HEK293T (cell line): ENCODE measurements at regions not wholly inside any gene's neighbourhood (a gene's known extent, or its start where the extent isn't known, plus 50 kb on each side); places are given as distances from the start of the nearest gene placed in this dataset.
"Not testable (repeated sequence)": the region's sequence is repeated elsewhere in the genome, so short reads cannot be mapped to it uniquely, and the experiment has no call there.

Source experiments
- CTCF ChIA-PET: fragments of 350-600 bp; formaldehyde crosslinking; extraction: SDS; loops from one replicate; lab custom pipeline; 2021; ENCODE audit warnings: antibody characterized with exemption, inconsistent platforms; lab: Yijun Ruan, JAX
- POLR2A ChIA-PET: fragments of 350-600 bp; formaldehyde crosslinking; extraction: SDS; loops from one replicate; lab custom pipeline; 2020; ENCODE audit warnings: antibody characterized with exemption, inconsistent platforms; lab: Yijun Ruan, JAX
- DNase-seq: peaks from one replicate; pipeline ENCODE4 v3.0.0; 2012; ENCODE audit warnings: mixed read lengths; ENCODE audit errors: extremely low spot score
- ARNT ChIP-seq: fragments of 450-650 bp; IDR thresholded peaks from 2 replicates; pipeline ENCODE4 v1.6.1; 2017; ENCODE audit warnings: mild to moderate bottlenecking
- BHLHE40 ChIP-seq: fragments of 450-650 bp; IDR thresholded peaks from 2 replicates; pipeline ENCODE4 v1.6.1; 2016; ENCODE audit warnings: mild to moderate bottlenecking, moderate library complexity, borderline replicate concordance
- CTBP1 ChIP-seq: fragments of 450-650 bp; IDR thresholded peaks from 2 replicates; pipeline ENCODE4 v1.6.1; 2016; ENCODE audit warnings: borderline replicate concordance
- ELF4 ChIP-seq: fragments of 450-650 bp; IDR thresholded peaks from 2 replicates; pipeline ENCODE4 v1.6.1; 2017; ENCODE audit warnings: antibody characterized with exemption
- FOXA1 ChIP-seq: fragments of 450-650 bp; IDR thresholded peaks from 2 replicates; pipeline ENCODE4 v1.6.1; 2016; ENCODE audit warnings: mild to moderate bottlenecking
- FOXK2 ChIP-seq: fragments of 450-650 bp; IDR thresholded peaks from 2 replicates; pipeline ENCODE4 v1.6.1; 2016; ENCODE audit warnings: mild to moderate bottlenecking
- FOXM1 ChIP-seq: fragments of 450-650 bp; IDR thresholded peaks from 2 replicates; pipeline ENCODE4 v1.6.1; 2017; ENCODE audit warnings: mild to moderate bottlenecking, borderline replicate concordance
- HDGF ChIP-seq: fragments of 450-650 bp; IDR thresholded peaks from 2 replicates; pipeline ENCODE4 v1.6.1; 2017; ENCODE audit warnings: antibody characterized with exemption, borderline replicate concordance
- L3MBTL2 ChIP-seq: fragments of 450-650 bp; conservative IDR thresholded peaks from 2 replicates; pipeline ENCODE4 v1.6.1; 2016; ENCODE audit warnings: mild to moderate bottlenecking
- LEF1 ChIP-seq: fragments of 450-650 bp; IDR thresholded peaks from 2 replicates; pipeline ENCODE4 v1.6.1; 2017; ENCODE audit warnings: mild to moderate bottlenecking, borderline replicate concordance
- NFRKB ChIP-seq: fragments of 450-650 bp; IDR thresholded peaks from 2 replicates; pipeline ENCODE4 v1.6.1; 2016; ENCODE audit warnings: mild to moderate bottlenecking, moderate library complexity
- SP1 ChIP-seq: fragments of 450-650 bp; IDR thresholded peaks from 2 replicates; pipeline ENCODE4 v1.6.1; 2017
- SUZ12 ChIP-seq: fragments of 450-650 bp; IDR thresholded peaks from 2 replicates; pipeline ENCODE4 v1.6.1; 2016; ENCODE audit warnings: mild to moderate bottlenecking
- TARDBP ChIP-seq: fragments of 450-650 bp; IDR thresholded peaks from 2 replicates; pipeline ENCODE4 v1.6.1; 2016
- ZNF384 ChIP-seq: fragments of 450-650 bp; IDR thresholded peaks from 2 replicates; pipeline ENCODE4 v1.6.1; 2016
- TF ChIP-seq, protein P1 (sequence below): fragments of 450-650 bp; IDR thresholded peaks from 2 replicates; pipeline ENCODE4 v1.6.1; 2016

DNA sequence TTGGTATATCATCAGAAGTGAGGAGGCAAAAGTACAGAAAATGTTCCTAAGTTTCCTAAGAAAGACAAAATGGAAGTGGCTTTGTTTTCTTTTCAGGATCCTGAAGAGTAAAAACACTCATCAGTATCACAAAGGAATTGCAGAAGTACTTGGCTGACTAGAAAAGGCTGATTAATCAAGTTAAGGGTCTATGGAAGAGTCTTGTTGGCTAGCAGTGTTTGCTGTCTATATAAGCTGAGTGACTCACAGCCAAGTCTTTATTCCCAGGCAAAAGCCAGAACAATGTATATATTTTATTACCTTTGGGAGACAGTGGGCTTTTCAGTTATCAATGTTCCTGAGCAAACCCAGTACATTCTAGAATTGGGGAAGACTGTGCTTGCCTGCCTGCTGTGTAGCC lies 777.0 kb downstream of the PLA2G4A start:
- TF ChIP-seq HDGF, result no peak
- TF ChIP-seq, protein P1, sequence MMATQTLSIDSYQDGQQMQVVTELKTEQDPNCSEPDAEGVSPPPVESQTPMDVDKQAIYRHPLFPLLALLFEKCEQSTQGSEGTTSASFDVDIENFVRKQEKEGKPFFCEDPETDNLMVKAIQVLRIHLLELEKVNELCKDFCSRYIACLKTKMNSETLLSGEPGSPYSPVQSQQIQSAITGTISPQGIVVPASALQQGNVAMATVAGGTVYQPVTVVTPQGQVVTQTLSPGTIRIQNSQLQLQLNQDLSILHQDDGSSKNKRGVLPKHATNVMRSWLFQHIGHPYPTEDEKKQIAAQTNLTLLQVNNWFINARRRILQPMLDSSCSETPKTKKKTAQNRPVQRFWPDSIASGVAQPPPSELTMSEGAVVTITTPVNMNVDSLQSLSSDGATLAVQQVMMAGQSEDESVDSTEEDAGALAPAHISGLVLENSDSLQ, result no peak
- no peak for TF ChIP-seq BHLHE40
- no peak for TF ChIP-seq ELF4
- TF ChIP-seq SP1, result no peak
- no peak for TF ChIP-seq FOXA1
- TF ChIP-seq NFRKB, result no peak
- no peak for TF ChIP-seq CTBP1
- TF ChIP-seq FOXK2, result no peak
- no peak for TF ChIP-seq ZNF384
- POLR2A ChIA-PET, result no interaction called here
- no peak for DNase-seq
- CTCF ChIA-PET, result no interaction called here

DNA sequence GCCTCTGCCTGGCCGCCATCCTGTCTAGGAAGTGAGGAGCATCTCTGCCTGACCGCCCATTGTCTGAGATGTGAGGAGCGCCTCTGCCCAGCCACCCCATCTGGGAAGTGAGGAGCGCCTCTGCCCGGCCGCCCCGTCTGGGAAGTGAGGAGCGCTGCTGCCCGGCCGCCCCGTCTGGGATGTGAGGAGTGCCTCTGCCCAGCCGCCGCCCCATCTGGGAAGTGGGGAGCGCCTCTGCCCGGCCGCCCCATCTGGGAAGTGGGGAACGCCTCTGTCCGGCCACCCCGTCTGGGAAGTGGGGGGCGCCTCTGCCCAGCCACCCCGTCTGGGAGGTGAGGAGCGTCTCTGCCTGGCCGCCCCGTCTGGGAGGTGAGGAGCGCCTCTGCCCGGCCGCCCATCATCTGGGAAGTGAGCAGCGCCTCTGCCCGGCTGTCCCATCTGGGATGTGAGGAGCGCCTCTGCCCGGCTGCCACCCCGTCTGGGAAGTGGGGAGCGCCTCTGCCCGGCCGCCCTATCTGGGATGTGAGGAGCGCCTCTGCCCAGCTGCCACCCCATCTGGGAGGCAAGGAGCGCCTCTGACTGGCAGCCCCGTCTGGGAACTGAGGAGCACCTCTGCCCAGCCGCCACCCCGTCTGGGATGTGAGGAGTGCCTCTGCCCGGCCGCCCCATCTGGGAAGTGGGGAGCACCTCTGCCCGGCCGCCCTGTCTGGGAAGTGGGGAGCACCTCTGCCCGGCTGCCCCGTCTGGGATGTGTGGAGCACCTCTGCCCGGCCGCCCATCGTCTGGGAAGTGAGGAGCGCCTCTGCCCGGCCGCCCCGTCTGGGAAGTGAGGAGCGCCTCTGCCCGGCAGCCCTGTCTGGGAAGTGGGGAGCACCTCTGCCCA lies 787.3 kb downstream of the PLA2G4A start:
- CTCF ChIA-PET, DNase-seq, POLR2A ChIA-PET: not testable (repeated sequence)

DNA sequence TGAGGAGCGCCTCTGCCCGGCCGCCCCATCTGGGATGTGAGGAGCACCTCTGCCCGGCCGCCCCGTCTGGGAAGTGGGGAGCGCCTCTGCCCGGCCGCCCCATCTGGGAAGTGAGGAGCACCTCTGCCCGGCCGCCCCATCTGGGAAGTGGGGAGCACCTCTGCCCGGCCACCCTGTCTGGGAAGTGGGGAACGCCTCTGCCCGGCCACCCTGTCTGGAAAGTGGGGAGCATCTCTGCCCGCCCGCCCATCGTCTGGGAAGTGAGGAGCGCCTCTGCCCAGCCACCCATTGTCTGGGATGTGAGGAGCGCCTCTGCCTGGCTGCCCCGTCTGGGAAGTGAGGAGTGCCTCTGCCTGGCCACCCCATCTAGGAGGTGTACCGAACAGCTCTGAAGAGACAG lies 788.1 kb downstream of the PLA2G4A start:
- DNase-seq, POLR2A ChIA-PET, CTCF ChIA-PET: not testable (repeated sequence)

DNA sequence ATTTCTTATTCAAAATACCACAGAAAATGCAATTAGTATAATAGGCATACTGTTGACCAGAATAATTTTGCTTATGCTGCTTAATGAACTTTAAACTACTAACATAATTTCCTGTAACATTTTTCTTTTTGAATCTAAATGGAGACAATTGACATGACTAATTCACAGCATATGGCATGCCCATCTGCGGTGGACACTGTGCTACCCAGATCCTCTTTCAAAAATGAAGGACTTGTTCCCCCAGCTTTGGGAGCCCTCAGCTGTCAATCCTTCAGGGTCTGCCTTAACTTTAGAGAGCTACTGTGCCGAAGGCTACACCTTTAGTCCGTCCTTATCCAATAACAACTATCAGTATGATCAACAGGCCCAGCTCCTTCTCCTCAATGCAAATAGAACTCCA lies 789.0 kb downstream of the PLA2G4A start:
- CTCF ChIA-PET, result no interaction called here
- POLR2A ChIA-PET, result no interaction called here
- TF ChIP-seq HDGF, result no peak
- no peak for TF ChIP-seq BHLHE40
- no peak for TF ChIP-seq L3MBTL2
- no peak for TF ChIP-seq ELF4
- TF ChIP-seq FOXK2, result no peak
- no peak for TF ChIP-seq ZNF384
- TF ChIP-seq ARNT, result no peak
- TF ChIP-seq CTBP1, result no peak
- TF ChIP-seq, protein P1, result no peak
- no peak for TF ChIP-seq TARDBP
- TF ChIP-seq SUZ12, result no peak
- no peak for TF ChIP-seq FOXA1
- no peak for TF ChIP-seq SP1
- no peak for TF ChIP-seq LEF1
- no peak for TF ChIP-seq FOXM1
- TF ChIP-seq NFRKB, result no peak
- DNase-seq, result no peak

DNA sequence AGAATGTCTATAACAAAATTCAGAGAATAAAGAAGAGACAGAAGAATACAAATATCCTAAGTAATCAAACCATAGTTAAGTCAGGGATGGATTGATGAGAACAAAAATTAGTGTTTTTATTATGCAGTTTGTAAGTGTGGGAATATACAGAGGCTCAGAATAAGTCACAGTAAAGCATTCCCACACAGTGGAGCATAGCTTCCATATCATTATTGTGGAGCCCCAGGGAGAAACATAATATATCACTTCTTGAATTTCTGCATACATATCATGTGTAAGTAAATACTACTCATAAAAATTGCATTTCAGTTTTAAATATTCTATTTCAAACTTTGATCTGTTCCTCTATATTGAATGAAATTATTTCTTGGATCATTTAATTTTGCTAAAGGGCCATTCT lies 790.4 kb downstream of the PLA2G4A start:
- CTCF ChIA-PET, result no interaction called here
- no peak for DNase-seq
- TF ChIP-seq, protein P1, result no peak
- TF ChIP-seq BHLHE40 (no peak), SP1 (no peak), NFRKB (no peak), ZNF384 (no peak), ELF4 (no peak)
- POLR2A ChIA-PET, result no interaction called here

DNA sequence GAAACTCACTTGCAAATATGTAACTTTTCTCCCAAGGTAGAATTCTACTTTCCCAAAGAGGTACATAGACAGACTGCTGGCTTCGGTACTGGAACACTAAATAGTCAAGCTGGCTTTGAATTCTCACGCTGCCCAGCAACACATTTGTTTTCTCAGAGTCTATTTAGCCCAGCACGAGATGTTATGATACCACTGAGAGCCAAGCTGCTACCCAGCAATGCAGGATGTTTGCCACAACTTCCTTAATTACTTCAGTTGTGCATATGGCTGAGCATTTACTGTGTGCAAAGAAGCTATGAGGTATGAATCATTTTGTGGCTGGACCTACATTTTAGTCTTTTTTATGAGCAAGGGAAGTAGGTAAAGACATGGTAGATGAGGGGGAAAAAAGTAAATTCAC lies 793.2 kb downstream of the PLA2G4A start:
- ChIA-PET POLR2A (no interaction called here), CTCF (no interaction called here)
- no peak for DNase-seq
- TF ChIP-seq ZNF384, result no peak
- TF ChIP-seq FOXM1, result no peak
- TF ChIP-seq NFRKB, result no peak
- no peak for TF ChIP-seq FOXK2
- no peak for TF ChIP-seq L3MBTL2
- TF ChIP-seq SP1, result no peak
- TF ChIP-seq SUZ12, result no peak
- TF ChIP-seq FOXA1, result no peak
- TF ChIP-seq ELF4, result no peak
- TF ChIP-seq BHLHE40, result no peak
- no peak for TF ChIP-seq HDGF
- TF ChIP-seq ARNT, result no peak
- no peak for TF ChIP-seq CTBP1
- TF ChIP-seq TARDBP, result no peak
- TF ChIP-seq, protein P1, result no peak
- no peak for TF ChIP-seq LEF1

DNA sequence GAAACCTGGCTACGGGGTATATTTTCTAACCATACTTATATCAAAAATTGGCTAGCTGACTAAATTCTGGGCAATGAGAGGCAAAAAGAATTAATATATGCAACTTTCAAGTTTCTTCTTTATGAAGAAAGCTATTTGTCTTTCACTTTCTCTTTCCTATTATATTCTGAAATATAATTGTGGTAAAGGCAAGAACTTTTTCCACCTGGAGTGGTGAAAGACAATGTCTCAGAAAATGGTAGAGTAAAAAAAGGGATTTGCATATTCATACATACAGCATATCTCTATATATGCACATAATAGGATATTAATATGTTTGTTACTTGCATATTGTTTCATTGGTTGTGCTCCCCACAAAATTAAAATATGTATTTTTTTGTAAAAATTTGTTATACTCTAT lies 793.8 kb downstream of the PLA2G4A start:
- CTCF ChIA-PET, result no interaction called here
- no peak for DNase-seq
- POLR2A ChIA-PET, result no interaction called here
- TF ChIP-seq, protein P1, result no peak
